NCI-H2107 treated with DMSO at 0.1 percent for 48 hours (cell line): ENCODE measurements at regions not wholly inside any gene's neighbourhood (a gene's known extent, or its start where the extent isn't known, plus 50 kb on each side); places are given as distances from the start of the nearest gene placed in this dataset.
"Not testable (repeated sequence)": the region's sequence is repeated elsewhere in the genome, so short reads cannot be mapped to it uniquely, and the experiment has no call there.

ENCODE experiments used
- DNase-seq: peaks from one replicate; lab custom pipeline; 2025; ENCODE audit not compliant: unreplicated experiment; lab: John Stamatoyannopoulos, UW

- DNase-seq = no peak
Measured at GRCh38 chrX:122625821-122626220, 558.3 kb upstream of the GRIA3 start.

- no peak for DNase-seq
Measured at GRCh38 chrX:122626871-122627270, 557.2 kb upstream of the GRIA3 start.

- DNase-seq = no peak
Measured at GRCh38 chrX:122641136-122641535, 542.9 kb upstream of the GRIA3 start.

- DNase-seq = no peak
Measured at GRCh38 chrX:122641826-122642225, 542.3 kb upstream of the GRIA3 start.

GRCh38 chrX:122655256-122655655, 528.8 kb upstream of the GRIA3 start:
- DNase-seq = not testable (repeated sequence)

- no peak for DNase-seq
Measured at GRCh38 chrX:122666601-122667000, 517.5 kb upstream of the GRIA3 start.

GRCh38 chrX:122667667-122668066, 516.4 kb upstream of the GRIA3 start:
- DNase-seq = no peak

GRCh38 chrX:122703762-122704161, 480.3 kb upstream of the GRIA3 start:
- DNase-seq = no peak

- DNase-seq = no peak
Measured at GRCh38 chrX:122739770-122740169, 444.3 kb upstream of the GRIA3 start.

GRCh38 chrX:122770581-122770980, 413.5 kb upstream of the GRIA3 start:
- DNase-seq = no peak

- no peak for DNase-seq
Measured at GRCh38 chrX:122771933-122772332, 412.1 kb upstream of the GRIA3 start.

- DNase-seq = no peak
Measured at GRCh38 chrX:122777766-122778165, 406.3 kb upstream of the GRIA3 start.

- no peak for DNase-seq
Measured at GRCh38 chrX:122783918-122784317, 400.2 kb upstream of the GRIA3 start.

GRCh38 chrX:122787231-122787630, 396.8 kb upstream of the GRIA3 start:
- no peak for DNase-seq

GRCh38 chrX:122788216-122788615, 395.9 kb upstream of the GRIA3 start:
- no peak for DNase-seq

- DNase-seq = no peak
Measured at GRCh38 chrX:122790376-122791095, 393.5 kb upstream of the GRIA3 start.

- DNase-seq = no peak
Measured at GRCh38 chrX:122813876-122814275, 370.2 kb upstream of the GRIA3 start.

GRCh38 chrX:122816288-122816687, 367.8 kb upstream of the GRIA3 start:
- DNase-seq = no peak

- no peak for DNase-seq
Measured at GRCh38 chrX:122817321-122817955, 366.6 kb upstream of the GRIA3 start.

- DNase-seq = no peak
Measured at GRCh38 chrX:122818068-122818467, 366.0 kb upstream of the GRIA3 start.

GRCh38 chrX:122833230-122833629, 350.8 kb upstream of the GRIA3 start:
- DNase-seq = no peak

- no peak for DNase-seq
Measured at GRCh38 chrX:122835886-122836285, 348.2 kb upstream of the GRIA3 start.

GRCh38 chrX:122850326-122850725, 333.8 kb upstream of the GRIA3 start:
- no peak for DNase-seq
